ENCODE measurements at regions not wholly inside any gene's neighbourhood (a gene's known extent, or its start where the extent isn't known, plus 50 kb on each side); places are given as distances from the start of the nearest gene placed in this dataset.

DNA sequence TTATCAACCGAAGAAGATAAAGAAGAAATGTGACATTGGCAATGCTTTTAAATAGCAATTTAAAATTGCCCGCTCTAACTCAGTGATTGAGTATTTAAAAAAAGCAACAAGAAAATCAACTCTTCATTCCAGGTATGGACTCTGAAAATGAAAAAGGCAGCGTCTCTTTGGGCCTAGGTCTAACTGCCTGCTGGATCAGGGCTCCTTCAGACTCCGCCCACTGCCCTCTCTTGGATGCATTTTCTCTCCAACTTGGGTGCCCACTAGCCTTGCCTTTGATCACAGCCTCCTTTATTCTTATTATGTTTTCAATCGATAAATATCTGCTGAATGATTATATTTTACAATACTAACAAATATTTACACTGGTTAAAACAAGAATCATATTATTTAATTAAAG lies 268.9 kb downstream of the MRPL39 start:
- Histone ChIP-seq H3K56ac (replicated peaks; ENCODE audit: insufficient read length, low read depth, low read length) (no peak overlapping the region), H3K79me2 (ENCODE audit: control insufficient read depth in 1 of 2, insufficient read depth in 2 of 2, low read length in 2 of 2) (no peaks in the 10 kb centered on the region), H2BK12ac (ENCODE audit: low read depth, low read length) (no peak overlapping the region), H3K9me3 (ENCODE audit: insufficient read depth in 2 of 2, low read depth in 1 of 2, low read length in 1 of 2) (no peaks in the 10 kb centered on the region), H3K9ac (replicated peaks in 1 of 4; ENCODE audit: extremely low read depth in 1 of 4, low read depth in 3 of 4, low read length in 3 of 4) (no peak overlapping the region), H3K27ac (ENCODE audit: low read depth, low read length) (no peak overlapping the region), H3K14ac (ENCODE audit: insufficient read length) (no peak overlapping the region), H2AFZ (ENCODE audit: low read length) (no peak overlapping the region), H4K20me1 (replicated peaks in 1 of 2; ENCODE audit: control insufficient read depth in 1 of 2, insufficient read depth in 2 of 2, low read length in 2 of 2) (no peaks in the 10 kb centered on the region), H3K79me1 (ENCODE audit: low read depth, low read length) (no peaks in the 10 kb centered on the region), H3K18ac (ENCODE audit: extremely low read depth, low read length) (no peak overlapping the region), H3K23ac (ENCODE audit: insufficient read length) (no peak overlapping the region), H3K4ac (replicated peaks; ENCODE audit: insufficient read length, low read depth, low read length) (no peak overlapping the region), H3K23me2 (ENCODE audit: low read depth, low read length) (no peaks in the 10 kb centered on the region), H4K8ac (ENCODE audit: extremely low read depth, insufficient read depth, low read length) (no peak overlapping the region), H4K5ac (ENCODE audit: insufficient read length, low read depth, low read length) (no peak overlapping the region), H2BK120ac (replicated peaks; ENCODE audit: low read depth, low read length) (no peak overlapping the region), H3K4me3 (ENCODE audit: extremely low read depth in 1 of 4, insufficient read depth in 2 of 4, low read depth in 3 of 4, low read length in 4 of 4) (no peak overlapping the region; a peak in 1 of 8 replicates), H3K36me3 (ENCODE audit: control insufficient read depth in 2 of 4, insufficient read depth in 4 of 4, low read length in 3 of 4) (no peaks in the 10 kb centered on the region), H3K4me1 (replicated peaks in 1 of 4; ENCODE audit: control insufficient read depth in 3 of 4, insufficient read depth in 4 of 4, low read length in 3 of 4) (peaks cover 0 to 3% (median 1%) of the 10 kb centered on the region in 4 experiments; a peak in 3 of 7 replicates), H2BK5ac (ENCODE audit: low read depth, low read length) (no peak overlapping the region), H2BK20ac (ENCODE audit: low read length) (no peak overlapping the region), H2AK5ac (ENCODE audit: low read depth, low read length) (no peak overlapping the region), H3K4me2 (ENCODE audit: insufficient read depth in 1 of 2, low read depth in 2 of 2, low read length in 2 of 2) (no peak overlapping the region; a peak in 1 of 4 replicates), H2BK15ac (ENCODE audit: low read length) (no peak overlapping the region), H3K27me3 (replicated peaks in 1 of 4; ENCODE audit: control insufficient read depth in 3 of 4, extremely low read depth in 1 of 4, insufficient read depth in 3 of 4, low read length in 3 of 4) (no peaks in the 10 kb centered on the region), H4K91ac (replicated peaks; ENCODE audit: insufficient read length, low read length) (no peak overlapping the region)
- WGBS, 2 experiments (ENCODE audit: extremely low coverage in 1 of 2, insufficient coverage in 1 of 2, insufficient read length in 1 of 2, insufficient replicate concordance in 2 of 2, low coverage in 1 of 2, low lambda C conversion rate in 2 of 2, missing lambda C conversion rate in 1 of 2) = 77% methylated on average over 5 of the region's 5 CpGs; no CpG with 5 or more reads in 1 of the 2 experiments
- no peak for FAIRE-seq
- CTCF ChIA-PET (ENCODE audit: partially characterized antibody) = no interaction called here
- POLR2A ChIA-PET (ENCODE audit: partially characterized antibody) = no interaction called here
- DNase-seq (ENCODE audit: low read depth in 1 of 2, low spot score in 2 of 2) = no peak
- TF ChIP-seq SP1 (IDR thresholded peaks at IDR 0.05; ENCODE audit: low read depth, low read length) (no peak), MAFK (IDR thresholded peaks at IDR 0.05; ENCODE audit: low read depth, low read length) (no peak), RBBP5 (IDR thresholded peaks at IDR 0.05; ENCODE audit: borderline replicate concordance, low read depth, low read length) (no peak), BRCA1 (IDR thresholded peaks at IDR 0.05; ENCODE audit: low read depth, low read length) (no peak), TAF1 (IDR thresholded peaks at IDR 0.05; ENCODE audit: low read depth, low read length) (no peak), POLR2AphosphoS5 (IDR thresholded peaks at IDR 0.05; ENCODE audit: low read depth, low read length) (no peak), RNF2 (IDR thresholded peaks at IDR 0.05; ENCODE audit: borderline replicate concordance, low read depth, low read length, missing control alignments, poor library complexity, severe bottlenecking) (no peak)
